ENCODE measurements at regions not wholly inside any gene's neighbourhood (a gene's known extent, or its start where the extent isn't known, plus 50 kb on each side); places are given as distances from the start of the nearest gene placed in this dataset.

- H3K4ac ChIP-seq (replicated peaks; ENCODE audit: insufficient read length, low read depth, low read length), result no peak overlapping the region
- H2AFZ ChIP-seq (ENCODE audit: low read length), result no peak overlapping the region
- H3K18ac ChIP-seq (ENCODE audit: extremely low read depth, low read length), result no peak overlapping the region
- no peak overlapping the region for H2BK12ac ChIP-seq (ENCODE audit: low read depth, low read length)
- FAIRE-seq, result no peak
- no peak overlapping the region for H3K4me3 ChIP-seq (ENCODE audit: extremely low read depth in 1 of 4, insufficient read depth in 2 of 4, low read depth in 3 of 4, low read length in 4 of 4)
- H3K27me3 ChIP-seq (replicated peaks in 1 of 4; ENCODE audit: control insufficient read depth in 3 of 4, extremely low read depth in 1 of 4, insufficient read depth in 3 of 4, low read length in 3 of 4), result no peaks in the 10 kb centered on the region
- ChIA-PET CTCF (ENCODE audit: partially characterized antibody) (interaction anchor here (0.7 to 0.9 kb wide), 2 partner anchors 123 to 416 kb away, joined by 3 read pairs; no protein-coding TSS in a partner anchor), POLR2A (ENCODE audit: partially characterized antibody) (no interaction called here)
- no peak overlapping the region for H4K91ac ChIP-seq (replicated peaks; ENCODE audit: insufficient read length, low read length)
- no peak overlapping the region for H2BK5ac ChIP-seq (ENCODE audit: low read depth, low read length)
- no peak overlapping the region for H4K5ac ChIP-seq (ENCODE audit: insufficient read length, low read depth, low read length)
- no peaks in the 10 kb centered on the region for H4K20me1 ChIP-seq (replicated peaks in 1 of 2; ENCODE audit: control insufficient read depth in 1 of 2, insufficient read depth in 2 of 2, low read length in 2 of 2)
- H3K23ac ChIP-seq (ENCODE audit: insufficient read length), result no peak overlapping the region
- no peak overlapping the region for H3K56ac ChIP-seq (replicated peaks; ENCODE audit: insufficient read length, low read depth, low read length)
- H3K27ac ChIP-seq (ENCODE audit: low read depth, low read length), result no peak overlapping the region
- no peaks in the 10 kb centered on the region for H3K9me3 ChIP-seq (ENCODE audit: insufficient read depth in 2 of 2, low read depth in 1 of 2, low read length in 1 of 2)
- H4K8ac ChIP-seq (ENCODE audit: extremely low read depth, insufficient read depth, low read length), result no peak overlapping the region
- H2BK20ac ChIP-seq (ENCODE audit: low read length), result no peak overlapping the region; the same call in 1 of the 2 replicates
- H3K79me1 ChIP-seq (ENCODE audit: low read depth, low read length), result no peaks in the 10 kb centered on the region
- H2BK15ac ChIP-seq (ENCODE audit: low read length), result no peak overlapping the region
- no peak for DNase-seq (ENCODE audit: low read depth in 1 of 2, low spot score in 2 of 2)
- H2AK5ac ChIP-seq (ENCODE audit: low read depth, low read length), result no peak overlapping the region
- H3K36me3 ChIP-seq (ENCODE audit: control insufficient read depth in 2 of 4, insufficient read depth in 4 of 4, low read length in 3 of 4), result no peaks in the 10 kb centered on the region
- H3K4me1 ChIP-seq (replicated peaks in 1 of 4; ENCODE audit: control insufficient read depth in 3 of 4, insufficient read depth in 4 of 4, low read length in 3 of 4), result no peaks in the 10 kb centered on the region
- H3K23me2 ChIP-seq (ENCODE audit: low read depth, low read length), result no peaks in the 10 kb centered on the region
- no peak overlapping the region for H3K4me2 ChIP-seq (ENCODE audit: insufficient read depth in 1 of 2, low read depth in 2 of 2, low read length in 2 of 2)
- H3K79me2 ChIP-seq (ENCODE audit: control insufficient read depth in 1 of 2, insufficient read depth in 2 of 2, low read length in 2 of 2), result no peaks in the 10 kb centered on the region
- no peak overlapping the region for H2BK120ac ChIP-seq (replicated peaks; ENCODE audit: low read depth, low read length)
- H3K14ac ChIP-seq (ENCODE audit: insufficient read length), result no peak overlapping the region
- no peak overlapping the region for H3K9ac ChIP-seq (replicated peaks in 1 of 4; ENCODE audit: extremely low read depth in 1 of 4, low read depth in 3 of 4, low read length in 3 of 4)
- TF ChIP-seq CTBP2 (IDR thresholded peaks at IDR 0.05; ENCODE audit: borderline replicate concordance, insufficient read depth, insufficient read length, low read length) (no peak), JUND (IDR thresholded peaks at IDR 0.05; ENCODE audit: low read length) (no peak), BCL11A (IDR thresholded peaks at IDR 0.05; ENCODE audit: low read depth in 2 of 2, low read length in 2 of 2) (no peak), PHF8 (conservative IDR thresholded peaks at IDR 0.05; ENCODE audit: low read depth, low read length) (no peak), KDM4A (IDR thresholded peaks at IDR 0.05; ENCODE audit: low read depth, low read length, severe bottlenecking) (no peak), TEAD4 (IDR thresholded peaks at IDR 0.05; ENCODE audit: low read depth, low read length) (no peak), GTF2F1 (IDR thresholded peaks at IDR 0.05; ENCODE audit: borderline replicate concordance, low read depth, low read length) (no peak), EZH2 (IDR thresholded peaks at IDR 0.05; ENCODE audit: low read depth, low read length, severe bottlenecking) (no peak)
Measured at GRCh38 chr3:111301238-111301798, 229.7 kb downstream of the NECTIN3 start.

Data from H1 (cell line).